GM19043 (cell line): ENCODE measurements at regions not wholly inside any gene's neighbourhood (a gene's known extent, or its start where the extent isn't known, plus 50 kb on each side); places are given as distances from the start of the nearest gene placed in this dataset.

Experiments
- ATAC-seq: cut with Tn5 transposase; IDR thresholded peaks from one replicate; pipeline ENCODE4 v1.9.1; 2021; ENCODE audit warnings: low read depth; ENCODE audit not compliant: unreplicated experiment

- ATAC-seq: no peak
Observed at GRCh38 chr22:49073873-49074417, 753.7 kb downstream of the BRD1 start.

- no peak for ATAC-seq
Observed at GRCh38 chr22:49072996-49073645, 754.6 kb downstream of the BRD1 start.

GRCh38 chr22:49070501-49070900 is 757.2 kb downstream of the BRD1 start:
- ATAC-seq: no peak

- no peak for ATAC-seq
Observed at GRCh38 chr22:49068861-49069500, 758.7 kb downstream of the BRD1 start.

GRCh38 chr22:49067504-49067903 is 760.2 kb downstream of the BRD1 start:
- no peak for ATAC-seq

GRCh38 chr22:49066619-49067018 is 761.1 kb downstream of the BRD1 start:
- no peak for ATAC-seq

GRCh38 chr22:49064836-49065235 is 762.8 kb downstream of the BRD1 start:
- no peak for ATAC-seq

- no peak for ATAC-seq
Observed at GRCh38 chr22:49063545-49063890, 764.2 kb downstream of the BRD1 start.

- ATAC-seq: no peak
Observed at GRCh38 chr22:49062802-49063544, 764.7 kb downstream of the BRD1 start.

GRCh38 chr22:49062155-49062801 is 765.4 kb downstream of the BRD1 start:
- ATAC-seq: no peak

GRCh38 chr22:49057910-49058309 is 769.8 kb downstream of the BRD1 start:
- ATAC-seq: no peak

GRCh38 chr22:49056301-49056700 is 771.4 kb downstream of the BRD1 start:
- no peak for ATAC-seq

- ATAC-seq: no peak
Observed at GRCh38 chr22:49055406-49055805, 772.3 kb downstream of the BRD1 start.

GRCh38 chr22:49053578-49053977 is 774.1 kb downstream of the BRD1 start:
- no peak for ATAC-seq

- ATAC-seq: no peak
Observed at GRCh38 chr22:49052560-49052959, 775.1 kb downstream of the BRD1 start.

GRCh38 chr22:49052023-49052538 is 775.6 kb downstream of the BRD1 start:
- no peak for ATAC-seq

- no peak for ATAC-seq
Observed at GRCh38 chr22:49051491-49052022, 776.1 kb downstream of the BRD1 start.

- no peak for ATAC-seq
Observed at GRCh38 chr22:49049691-49050090, 778.0 kb downstream of the BRD1 start.

GRCh38 chr22:49048591-49048990 is 779.1 kb downstream of the BRD1 start:
- ATAC-seq: no peak

- no peak for ATAC-seq
Observed at GRCh38 chr22:49047447-49047846, 780.2 kb downstream of the BRD1 start.
